Osteoblast (primary cell): ENCODE measurements at regions not wholly inside any gene's neighbourhood (a gene's known extent, or its start where the extent isn't known, plus 50 kb on each side); places are given as distances from the start of the nearest gene placed in this dataset.
"Not testable (repeated sequence)": the region's sequence is repeated elsewhere in the genome, so short reads cannot be mapped to it uniquely, and the experiment has no call there.

Experiments used
- DNase-seq: peaks from one replicate; pipeline ENCODE4 v3.0.0; 2011; ENCODE audit warnings: low spot score, mixed read lengths; ENCODE audit not compliant: insufficient read length; ENCODE audit errors: missing footprints
- H2AFZ ChIP-seq: 2 replicates; pipeline ENCODE4 v1.6.0; 2011; ENCODE audit warnings: mild to moderate bottlenecking, low read length
- H3K27ac ChIP-seq: 2 replicates; pipeline ENCODE4 v1.5.1; 2011; ENCODE audit warnings: mild to moderate bottlenecking, low read depth, low read length, moderate library complexity
- H3K27me3 ChIP-seq: 2 replicates; pipeline ENCODE4 v1.6.0; 2012; ENCODE audit warnings: mild to moderate bottlenecking, control low read depth, inconsistent platforms, low read length, moderate library complexity; ENCODE audit not compliant: insufficient read depth
- H3K36me3 ChIP-seq: 2 replicates; pipeline ENCODE4 v1.5.1; 2011; ENCODE audit warnings: mild to moderate bottlenecking, low read length, control low read depth, moderate library complexity; ENCODE audit not compliant: insufficient read depth
- H3K4me1 ChIP-seq: 2 replicates; pipeline ENCODE4 v1.5.1; 2011; ENCODE audit warnings: mild to moderate bottlenecking, low read length, control low read depth, moderate library complexity; ENCODE audit not compliant: insufficient read depth
- H3K4me2 ChIP-seq: 2 replicates; pipeline ENCODE4 v1.6.0; 2011; ENCODE audit warnings: mild to moderate bottlenecking, low read length; ENCODE audit not compliant: insufficient read depth
- H3K4me3 ChIP-seq: fragments of 200-600 bp; sonication (generic); 3 replicates; pipeline ENCODE4 v1.5.1; 2012; ENCODE audit warnings: mild to moderate bottlenecking, low read length, inconsistent platforms; ENCODE audit not compliant: insufficient read depth
- H3K79me2 ChIP-seq: 2 replicates; pipeline ENCODE4 v1.6.0; 2012; ENCODE audit warnings: mild to moderate bottlenecking, low read length, control low read depth, inconsistent platforms; ENCODE audit not compliant: insufficient read depth
- H3K9me3 ChIP-seq: 2 replicates; pipeline ENCODE4 v1.5.1; 2011; ENCODE audit warnings: low read depth, low read length, control low read depth
- H4K20me1 ChIP-seq: 2 replicates; pipeline ENCODE4 v1.6.0; 2012; ENCODE audit warnings: mild to moderate bottlenecking, low read length, control low read depth; ENCODE audit not compliant: insufficient read depth
- TF ChIP-seq, protein P1 (sequence below): IDR thresholded peaks from 2 replicates; pipeline ENCODE4 v1.5.1; 2011; ENCODE audit warnings: mild to moderate bottlenecking, low read depth, low read length, moderate library complexity; ENCODE audit errors: extremely low read depth

GRCh38 chr11:79610139-79610538 is 169.3 kb upstream of the TENM4 start:
- TF ChIP-seq, protein P1, sequence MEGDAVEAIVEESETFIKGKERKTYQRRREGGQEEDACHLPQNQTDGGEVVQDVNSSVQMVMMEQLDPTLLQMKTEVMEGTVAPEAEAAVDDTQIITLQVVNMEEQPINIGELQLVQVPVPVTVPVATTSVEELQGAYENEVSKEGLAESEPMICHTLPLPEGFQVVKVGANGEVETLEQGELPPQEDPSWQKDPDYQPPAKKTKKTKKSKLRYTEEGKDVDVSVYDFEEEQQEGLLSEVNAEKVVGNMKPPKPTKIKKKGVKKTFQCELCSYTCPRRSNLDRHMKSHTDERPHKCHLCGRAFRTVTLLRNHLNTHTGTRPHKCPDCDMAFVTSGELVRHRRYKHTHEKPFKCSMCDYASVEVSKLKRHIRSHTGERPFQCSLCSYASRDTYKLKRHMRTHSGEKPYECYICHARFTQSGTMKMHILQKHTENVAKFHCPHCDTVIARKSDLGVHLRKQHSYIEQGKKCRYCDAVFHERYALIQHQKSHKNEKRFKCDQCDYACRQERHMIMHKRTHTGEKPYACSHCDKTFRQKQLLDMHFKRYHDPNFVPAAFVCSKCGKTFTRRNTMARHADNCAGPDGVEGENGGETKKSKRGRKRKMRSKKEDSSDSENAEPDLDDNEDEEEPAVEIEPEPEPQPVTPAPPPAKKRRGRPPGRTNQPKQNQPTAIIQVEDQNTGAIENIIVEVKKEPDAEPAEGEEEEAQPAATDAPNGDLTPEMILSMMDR: no peak
- Histone ChIP-seq H3K36me3 (no peaks in the 10 kb centered on the region), H3K4me1 (no peaks in the 10 kb centered on the region), H3K79me2 (no peaks in the 10 kb centered on the region), H3K9me3 (no peaks in the 10 kb centered on the region), H4K20me1 (no peaks in the 10 kb centered on the region), H3K27me3 (no peaks in the 10 kb centered on the region), H2AFZ (no peak overlapping the region), H3K4me3 (no peak overlapping the region), H3K4me2 (no peak overlapping the region), H3K27ac (no peak overlapping the region)
- no peak for DNase-seq

DNA sequence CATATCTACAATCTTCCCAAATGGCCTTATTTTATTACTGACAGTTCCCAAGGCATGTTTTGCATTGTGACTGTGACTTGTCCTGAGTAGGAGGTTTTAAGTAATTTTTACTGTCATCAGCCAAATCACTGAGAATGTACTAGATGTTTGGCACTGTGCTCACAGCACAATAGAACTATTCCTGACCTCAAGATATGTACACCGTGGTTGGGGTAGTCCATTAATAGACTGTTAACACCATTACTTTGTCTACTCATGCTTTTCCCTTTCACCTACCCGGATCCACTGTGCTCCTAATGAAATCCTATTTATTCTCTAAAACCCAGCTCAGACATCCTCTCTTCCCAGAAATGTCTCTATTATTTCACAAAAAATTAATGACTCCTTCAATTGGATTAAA is 168.7 kb upstream of the TENM4 start:
- Histone ChIP-seq H2AFZ (no peak overlapping the region), H3K36me3 (no peaks in the 10 kb centered on the region), H3K79me2 (no peaks in the 10 kb centered on the region), H3K27me3 (no peaks in the 10 kb centered on the region), H3K4me2 (no peak overlapping the region), H3K4me3 (no peak overlapping the region), H4K20me1 (no peaks in the 10 kb centered on the region), H3K9me3 (no peaks in the 10 kb centered on the region), H3K27ac (no peak overlapping the region), H3K4me1 (no peaks in the 10 kb centered on the region)
- TF ChIP-seq, protein P1: no peak
- DNase-seq: no peak

DNA sequence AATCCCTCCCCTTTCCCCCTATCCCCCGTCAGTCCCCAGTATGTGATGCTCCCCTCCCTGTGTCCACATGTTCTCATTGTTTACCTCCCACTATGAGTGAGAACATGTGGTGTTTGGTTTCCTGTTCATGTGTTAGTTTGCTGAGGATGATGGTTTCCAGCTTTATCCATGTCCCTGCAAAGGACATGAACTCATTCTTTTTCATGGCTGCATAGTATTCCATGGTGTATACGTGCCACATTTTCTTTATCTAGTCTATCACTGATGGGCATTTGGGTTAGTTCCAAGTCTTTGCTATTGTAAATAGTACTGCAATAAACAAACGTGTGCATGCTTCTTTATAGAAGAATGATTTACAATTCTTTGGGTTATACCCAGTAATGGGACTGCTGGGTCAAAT is 165.6 kb upstream of the TENM4 start:
- not testable (repeated sequence) for H3K4me2 ChIP-seq, H3K4me1 ChIP-seq, H2AFZ ChIP-seq, DNase-seq, H3K27ac ChIP-seq, H3K9me3 ChIP-seq, H3K36me3 ChIP-seq, H4K20me1 ChIP-seq, H3K27me3 ChIP-seq, H3K79me2 ChIP-seq, H3K4me3 ChIP-seq

DNA sequence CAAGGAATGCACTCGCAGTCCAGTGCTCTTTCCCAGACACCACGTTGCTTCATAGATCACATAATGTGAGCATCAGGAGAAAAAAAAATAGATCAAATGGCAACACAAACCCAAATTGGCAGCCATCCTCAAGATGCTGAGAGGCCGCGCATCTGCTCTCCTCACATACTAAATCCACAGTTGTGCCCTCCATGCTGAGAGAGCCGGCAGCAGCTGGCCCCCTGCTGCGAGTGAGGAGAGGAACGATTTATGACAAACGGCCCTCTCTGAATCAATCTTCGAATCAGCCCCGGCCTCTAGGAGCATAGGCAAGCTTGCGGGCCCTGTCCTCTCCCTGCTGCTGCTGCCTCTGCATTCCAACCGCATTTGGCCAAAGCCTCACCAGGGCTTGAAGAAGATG is 159.9 kb upstream of the TENM4 start:
- H4K20me1 ChIP-seq: no peaks in the 10 kb centered on the region
- no peaks in the 10 kb centered on the region for H3K27me3 ChIP-seq
- no peak overlapping the region for H3K4me2 ChIP-seq
- H3K79me2 ChIP-seq: no peaks in the 10 kb centered on the region
- no peaks in the 10 kb centered on the region for H3K4me1 ChIP-seq
- DNase-seq: no peak
- no peak overlapping the region for H3K4me3 ChIP-seq
- H3K27ac ChIP-seq: no peak overlapping the region
- no peak overlapping the region for H2AFZ ChIP-seq
- no peaks in the 10 kb centered on the region for H3K9me3 ChIP-seq
- TF ChIP-seq, protein P1: no peak
- H3K36me3 ChIP-seq: no peaks in the 10 kb centered on the region

GRCh38 chr11:79594834-79595233 is 154.0 kb upstream of the TENM4 start:
- Histone ChIP-seq H2AFZ (no peak overlapping the region), H3K36me3 (no peaks in the 10 kb centered on the region), H3K9me3 (no peaks in the 10 kb centered on the region), H3K79me2 (no peaks in the 10 kb centered on the region), H3K4me3 (no peak overlapping the region), H4K20me1 (no peaks in the 10 kb centered on the region), H3K27ac (no peak overlapping the region), H3K4me2 (no peak overlapping the region), H3K4me1 (no peaks in the 10 kb centered on the region), H3K27me3 (no peaks in the 10 kb centered on the region)
- DNase-seq: no peak
- TF ChIP-seq, protein P1: no peak
